H1 (cell line): ENCODE measurements at regions not wholly inside any gene's neighbourhood (a gene's known extent, or its start where the extent isn't known, plus 50 kb on each side); places are given as distances from the start of the nearest gene placed in this dataset.
A peak's percentile ranks its signal among the peaks of the same experiment; 100 is the strongest.

Experiments used
- CTCF ChIP-seq, 3 experiments: IDR thresholded peaks; 1 replicate in 2 of 3; 2 replicates in 1 of 3; pipeline versions ENCODE4 v1.5.1 to v1.6.1; 2011; ENCODE audit warnings: low read length in 3 of 3, mild to moderate bottlenecking in 3 of 3, inconsistent platforms in 2 of 3, low read depth in 1 of 3, moderate library complexity in 1 of 3; ENCODE audit not compliant: insufficient read depth in 1 of 3; ENCODE audit errors: control extremely low read depth in 1 of 3
- POLR2A ChIP-seq, 2 experiments: IDR thresholded peaks; 1 replicate in 1 of 2; 2 replicates in 1 of 2; pipeline ENCODE4 v1.6.1; 2011; ENCODE audit warnings: low read depth in 2 of 2, low read length in 2 of 2, mild to moderate bottlenecking in 2 of 2; ENCODE audit errors: control extremely low read depth in 1 of 2
- POLR2AphosphoS5 ChIP-seq: IDR thresholded peaks from 2 replicates; pipeline ENCODE4 v1.6.1; 2011; ENCODE audit warnings: low read depth, low read length

- TF ChIP-seq CTCF (IDR thresholded peaks at IDR 0.05; ENCODE audit: control extremely low read depth in 1 of 3, insufficient read depth in 1 of 3, low read depth in 1 of 3, low read length in 3 of 3) (no peak), POLR2A (IDR thresholded peaks at IDR 0.05; ENCODE audit: control extremely low read depth in 1 of 2, low read depth in 2 of 2, low read length in 2 of 2) (peak; percentile 90 to 98), POLR2AphosphoS5 (peak; percentile 93)
These were observed 227.6 kb upstream of the PRSS16 start for GRCh38 chr6:27019651-27020552.
